Prostate gland (tissue), 2 donors: ENCODE measurements at regions not wholly inside any gene's neighbourhood (a gene's known extent, or its start where the extent isn't known, plus 50 kb on each side); places are given as distances from the start of the nearest gene placed in this dataset.
A peak's percentile ranks its signal among the peaks of the same experiment; 100 is the strongest.

Source experiments
- DNase-seq: peaks from one replicate; pipeline ENCODE4 v3.0.0-alpha.2; 2019; ENCODE audit warnings: low spot score
- H3K27ac ChIP-seq, 2 donors: fragments of 200-600 bp; sonication (generic); 2 replicates each; pipeline ENCODE4 v1.5.1; 2017 to 2019
- H3K27me3 ChIP-seq: fragments of 200-600 bp; sonication (generic); replicated peaks from 2 replicates; pipeline ENCODE4 v1.5.1; 2019; ENCODE audit not compliant: insufficient read depth
- H3K36me3 ChIP-seq, 2 donors: fragments of 200-600 bp; sonication (generic); 1 replicate in 1 of 2; 2 replicates in 1 of 2; pipeline versions ENCODE4 v1.5.1 to v1.8.1; 2017 to 2019
- H3K4me1 ChIP-seq: fragments of 200-600 bp; sonication (generic); replicated peaks from 2 replicates; pipeline ENCODE4 v1.5.1; 2019
- H3K4me3 ChIP-seq, 2 donors: fragments of 200-600 bp; sonication (generic); 2 replicates each; pipeline ENCODE4 v1.5.1; 2017 to 2019
- H3K9me3 ChIP-seq: fragments of 200-600 bp; sonication (generic); 2 replicates; pipeline ENCODE4 v1.5.1; 2017
- CTCF ChIP-seq, 4 experiments: fragments of 200-600 bp in 2 of 4; fragments of 450-650 bp in 2 of 4; sonication (generic) in 2 of 4; IDR thresholded peaks; 1 replicate in 3 of 4; 2 replicates in 1 of 4; pipeline ENCODE4 v1.5.1; 2016 to 2019; ENCODE audit warnings: antibody characterized with exemption in 4 of 4, mild to moderate bottlenecking in 2 of 4, moderate library complexity in 2 of 4
- POLR2A ChIP-seq: fragments of 450-650 bp; IDR thresholded peaks from one replicate; pipeline ENCODE4 v1.6.1; 2016; ENCODE audit warnings: antibody characterized with exemption, mild to moderate bottlenecking
- POLR2AphosphoS5 ChIP-seq: sonication (generic); formaldehyde crosslinking; IDR thresholded peaks from one replicate; pipeline ENCODE4 v1.6.1; 2017; ENCODE audit warnings: antibody characterized with exemption
- WGBS: methylation state at CpG from one replicate; pipeline ENCODE4 v1.1.5; 2018; 5-methylcytosine and 5-hydroxymethylcytosine counted together
- intact Hi-C: fragments of 100-400 bp; cut with DNase I; formaldehyde crosslinking; loops from one replicate; pipeline ENCODE4 v1.14.2; 2022

DNA sequence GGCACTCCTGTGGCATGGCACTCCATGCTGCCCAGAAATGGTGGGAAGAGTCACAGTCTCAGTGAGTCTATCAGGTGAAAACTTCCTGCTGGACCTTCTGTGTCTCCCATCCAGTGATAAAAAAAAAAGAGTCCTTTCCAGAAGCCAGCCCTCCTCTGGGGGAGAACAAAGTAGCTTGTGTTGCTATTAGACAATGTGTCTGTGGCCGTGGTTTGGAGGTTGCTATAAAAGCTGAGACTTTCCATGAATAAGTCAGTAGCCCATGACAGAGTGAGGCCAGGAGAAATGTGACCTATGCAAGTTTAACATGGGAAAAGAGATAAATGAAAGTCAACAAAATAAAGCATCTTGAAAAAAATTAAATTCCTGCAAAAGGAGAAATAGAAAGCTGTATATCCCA, 250.7 kb upstream of the MON1B start:
- H3K27ac ChIP-seq: no peak overlapping the region
- no peaks in the 10 kb centered on the region for H3K36me3 ChIP-seq
- no peak for TF ChIP-seq CTCF (IDR thresholded peaks at IDR 0.05)
- no peak for TF ChIP-seq POLR2A
- TF ChIP-seq POLR2AphosphoS5: no peak
- WGBS: 47% methylated on average over 1 of the region's 1 CpG
- H3K9me3 ChIP-seq: no peaks in the 10 kb centered on the region
- intact Hi-C loops: no loop called here
- no peaks in the 10 kb centered on the region for H3K27me3 ChIP-seq
- DNase-seq: no peak
- H3K4me3 ChIP-seq: no peak overlapping the region
- no peaks in the 10 kb centered on the region for H3K4me1 ChIP-seq

- TF ChIP-seq CTCF (IDR thresholded peaks at IDR 0.05): no peak
- TF ChIP-seq POLR2A: no peak
- no peak for TF ChIP-seq POLR2AphosphoS5
- WGBS: 81% methylated on average over 1 of the region's 1 CpG
- no peaks in the 10 kb centered on the region for H3K4me1 ChIP-seq
- intact Hi-C loops: no loop called here
- H3K27me3 ChIP-seq: no peaks in the 10 kb centered on the region
- H3K9me3 ChIP-seq: no peaks in the 10 kb centered on the region
- no peak overlapping the region for H3K4me3 ChIP-seq
- no peak for DNase-seq
- H3K36me3 ChIP-seq: no peaks in the 10 kb centered on the region
- no peak overlapping the region for H3K27ac ChIP-seq
Measured at GRCh38 chr16:76941113-76941512, 249.9 kb upstream of the MON1B start.

DNA sequence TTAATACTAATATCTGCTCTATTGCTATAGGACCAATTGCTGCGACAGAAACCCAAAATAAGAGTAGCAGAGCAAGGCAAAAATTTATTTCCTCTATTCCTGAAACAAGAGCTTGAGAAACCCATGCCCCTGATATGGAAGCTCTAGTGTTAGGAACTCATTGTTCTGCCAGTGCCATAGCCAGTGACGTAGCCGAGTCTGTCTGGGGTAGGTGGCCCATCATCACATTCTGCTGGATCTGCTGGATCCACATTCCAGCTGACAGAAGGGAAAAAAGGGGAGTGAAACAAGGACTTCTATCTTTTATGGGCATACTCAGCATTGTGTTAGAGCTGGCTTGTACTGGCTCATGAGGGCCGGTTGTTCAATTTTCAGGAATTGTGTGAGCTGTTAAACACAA, 248.9 kb upstream of the MON1B start:
- Histone ChIP-seq H3K36me3 (no peaks in the 10 kb centered on the region), H3K27me3 (no peaks in the 10 kb centered on the region), H3K4me1 (no peaks in the 10 kb centered on the region), H3K4me3 (no peak overlapping the region), H3K9me3 (no peaks in the 10 kb centered on the region), H3K27ac (no peak overlapping the region)
- intact Hi-C loops: no loop called here
- TF ChIP-seq POLR2AphosphoS5 (no peak), CTCF (IDR thresholded peaks at IDR 0.05) (no peak), POLR2A (no peak)
- WGBS: 93% methylated on average over 4 of the region's 4 CpGs
- DNase-seq: no peak

- TF ChIP-seq POLR2AphosphoS5 (no peak), CTCF (IDR thresholded peaks at IDR 0.05) (no peak)
- H3K27me3 ChIP-seq: no peaks in the 10 kb centered on the region
- no peak overlapping the region for H3K4me3 ChIP-seq
- intact Hi-C loops: no loop called here
- 29% methylated on average over 2 of the region's 2 CpGs for WGBS
- DNase-seq: no peak
- H3K9me3 ChIP-seq: no peaks in the 10 kb centered on the region
- H3K4me1 ChIP-seq: no peaks in the 10 kb centered on the region
- no peaks in the 10 kb centered on the region for H3K36me3 ChIP-seq
- H3K27ac ChIP-seq: no peak overlapping the region
Measured at GRCh38 chr16:76943921-76944320, 247.1 kb upstream of the MON1B start.

GRCh38 chr16:76946879-76947278, 244.1 kb upstream of the MON1B start:
- WGBS: 38% methylated on average over 3 of the region's 3 CpGs
- H3K9me3 ChIP-seq: no peaks in the 10 kb centered on the region
- intact Hi-C loops: no loop called here
- H3K27me3 ChIP-seq: no peaks in the 10 kb centered on the region
- peak; percentile 18 for DNase-seq
- H3K27ac ChIP-seq: no peak overlapping the region
- H3K36me3 ChIP-seq: no peaks in the 10 kb centered on the region
- no peak overlapping the region for H3K4me3 ChIP-seq
- TF ChIP-seq CTCF (IDR thresholded peaks at IDR 0.05) (no peak), POLR2AphosphoS5 (peak; percentile 26), POLR2A (no peak)
- H3K4me1 ChIP-seq: no peaks in the 10 kb centered on the region
